GM21786 (cell line): ENCODE measurements at regions not wholly inside any gene's neighbourhood (a gene's known extent, or its start where the extent isn't known, plus 50 kb on each side); places are given as distances from the start of the nearest gene placed in this dataset.

Source experiments
- ATAC-seq: cut with Tn5 transposase; IDR thresholded peaks from one replicate; pipeline ENCODE4 v1.9.1; 2021; ENCODE audit not compliant: unreplicated experiment

GRCh38 chr14:35989736-35990135 is 163.6 kb downstream of the BRMS1L start:
- ATAC-seq: no peak

- no peak for ATAC-seq
Observed at GRCh38 chr14:35988972-35989690, 163.0 kb downstream of the BRMS1L start.

- no peak for ATAC-seq
Observed at GRCh38 chr14:35988550-35988949, 162.4 kb downstream of the BRMS1L start.

GRCh38 chr14:35987731-35988130 is 161.6 kb downstream of the BRMS1L start:
- no peak for ATAC-seq

GRCh38 chr14:35986219-35986573 is 160.1 kb downstream of the BRMS1L start:
- peak; percentile 68 for ATAC-seq

GRCh38 chr14:35985474-35986218 is 159.5 kb downstream of the BRMS1L start:
- ATAC-seq: no peak

- ATAC-seq: no peak
Observed at GRCh38 chr14:35979531-35979930, 153.4 kb downstream of the BRMS1L start.

GRCh38 chr14:35978561-35978960 is 152.4 kb downstream of the BRMS1L start:
- no peak for ATAC-seq

GRCh38 chr14:35975814-35976213 is 149.7 kb downstream of the BRMS1L start:
- ATAC-seq: no peak

GRCh38 chr14:35973770-35974169 is 147.6 kb downstream of the BRMS1L start:
- no peak for ATAC-seq

- ATAC-seq: no peak
Observed at GRCh38 chr14:35971965-35972630, 146.0 kb downstream of the BRMS1L start.

- ATAC-seq: no peak
Observed at GRCh38 chr14:35969310-35969709, 143.2 kb downstream of the BRMS1L start.

GRCh38 chr14:35965400-35965799 is 139.3 kb downstream of the BRMS1L start:
- no peak for ATAC-seq

- ATAC-seq: no peak
Observed at GRCh38 chr14:35964697-35965286, 138.7 kb downstream of the BRMS1L start.

GRCh38 chr14:35963209-35963608 is 137.1 kb downstream of the BRMS1L start:
- no peak for ATAC-seq

GRCh38 chr14:35961697-35962274 is 135.6 kb downstream of the BRMS1L start:
- ATAC-seq: no peak

GRCh38 chr14:35959835-35960234 is 133.7 kb downstream of the BRMS1L start:
- ATAC-seq: no peak

- no peak for ATAC-seq
Observed at GRCh38 chr14:35958499-35958898, 132.4 kb downstream of the BRMS1L start.

- no peak for ATAC-seq
Observed at GRCh38 chr14:35956376-35957085, 130.4 kb downstream of the BRMS1L start.

GRCh38 chr14:35952584-35952983 is 126.4 kb downstream of the BRMS1L start:
- ATAC-seq: no peak
